Neutrophil (primary cell): ENCODE measurements at regions not wholly inside any gene's neighbourhood (a gene's known extent, or its start where the extent isn't known, plus 50 kb on each side); places are given as distances from the start of the nearest gene placed in this dataset.
"Not testable (repeated sequence)": the region's sequence is repeated elsewhere in the genome, so short reads cannot be mapped to it uniquely, and the experiment has no call there.

Source experiments
- H3K27ac ChIP-seq: fragments of 200-600 bp; sonication (generic); 2 replicates; pipeline ENCODE4 v1.5.1; 2016; ENCODE audit warnings: mild to moderate bottlenecking, moderate library complexity
- H3K27me3 ChIP-seq: fragments of 200-600 bp; sonication (generic); 2 replicates; pipeline ENCODE4 v1.6.0; 2016; ENCODE audit warnings: mild to moderate bottlenecking
- H3K36me3 ChIP-seq: fragments of 200-600 bp; sonication (generic); 2 replicates; pipeline ENCODE4 v1.5.1; 2017
- H3K4me1 ChIP-seq, 2 experiments: fragments of 200-600 bp in 1 of 2; sonication (generic) in 1 of 2; 1 replicate in 1 of 2; 2 replicates in 1 of 2; pipeline versions ENCODE4 v1.5.1 to v1.6.1; 2013 to 2016; ENCODE audit warnings: low read depth in 1 of 2, low read length in 1 of 2, mild to moderate bottlenecking in 1 of 2, moderate library complexity in 1 of 2; ENCODE audit not compliant: control insufficient read depth in 1 of 2, insufficient read depth in 1 of 2
- H3K4me3 ChIP-seq, 2 experiments: fragments of 200-600 bp in 1 of 2; sonication (generic) in 1 of 2; 1 replicate in 1 of 2; 2 replicates in 1 of 2; pipeline ENCODE4 v1.5.1; 2013 to 2016; ENCODE audit warnings: low read depth in 1 of 2, low read length in 1 of 2, mild to moderate bottlenecking in 1 of 2, moderate library complexity in 1 of 2
- H3K9me3 ChIP-seq: fragments of 200-600 bp; sonication (generic); 2 replicates; pipeline ENCODE4 v1.5.1; 2016
- TF ChIP-seq, protein P1 (sequence below): fragments of 200-600 bp; sonication (generic); IDR thresholded peaks from 2 replicates; pipeline ENCODE4 v1.5.1; 2016; ENCODE audit warnings: antibody characterized with exemption

DNA sequence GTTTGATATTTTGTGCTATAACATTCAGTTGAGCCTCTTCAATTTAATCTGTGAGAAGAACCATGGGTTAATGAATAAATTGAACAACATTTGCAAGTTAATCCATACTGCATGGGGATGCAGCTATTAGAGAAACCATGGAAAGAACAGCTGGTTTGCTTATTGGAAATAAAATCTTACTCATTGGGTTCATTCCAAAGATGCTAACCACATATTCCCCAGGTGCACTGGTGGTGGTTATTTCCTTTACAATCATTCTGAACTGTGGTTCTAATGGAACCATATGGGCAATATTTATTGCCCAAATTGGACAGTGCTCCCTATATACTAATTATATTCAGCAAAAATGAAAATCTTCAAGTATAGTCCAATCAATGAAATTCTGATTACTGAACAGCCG is 1200.4 kb upstream of the CDH2 start:
- Histone ChIP-seq H3K4me1 (no peaks in the 10 kb centered on the region), H3K9me3 (peaks cover 6% of the 10 kb centered on the region), H3K36me3 (no peaks in the 10 kb centered on the region), H3K27ac (no peak overlapping the region), H3K4me3 (no peak overlapping the region), H3K27me3 (no peaks in the 10 kb centered on the region)
- TF ChIP-seq, protein P1, sequence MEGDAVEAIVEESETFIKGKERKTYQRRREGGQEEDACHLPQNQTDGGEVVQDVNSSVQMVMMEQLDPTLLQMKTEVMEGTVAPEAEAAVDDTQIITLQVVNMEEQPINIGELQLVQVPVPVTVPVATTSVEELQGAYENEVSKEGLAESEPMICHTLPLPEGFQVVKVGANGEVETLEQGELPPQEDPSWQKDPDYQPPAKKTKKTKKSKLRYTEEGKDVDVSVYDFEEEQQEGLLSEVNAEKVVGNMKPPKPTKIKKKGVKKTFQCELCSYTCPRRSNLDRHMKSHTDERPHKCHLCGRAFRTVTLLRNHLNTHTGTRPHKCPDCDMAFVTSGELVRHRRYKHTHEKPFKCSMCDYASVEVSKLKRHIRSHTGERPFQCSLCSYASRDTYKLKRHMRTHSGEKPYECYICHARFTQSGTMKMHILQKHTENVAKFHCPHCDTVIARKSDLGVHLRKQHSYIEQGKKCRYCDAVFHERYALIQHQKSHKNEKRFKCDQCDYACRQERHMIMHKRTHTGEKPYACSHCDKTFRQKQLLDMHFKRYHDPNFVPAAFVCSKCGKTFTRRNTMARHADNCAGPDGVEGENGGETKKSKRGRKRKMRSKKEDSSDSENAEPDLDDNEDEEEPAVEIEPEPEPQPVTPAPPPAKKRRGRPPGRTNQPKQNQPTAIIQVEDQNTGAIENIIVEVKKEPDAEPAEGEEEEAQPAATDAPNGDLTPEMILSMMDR = no peak

DNA sequence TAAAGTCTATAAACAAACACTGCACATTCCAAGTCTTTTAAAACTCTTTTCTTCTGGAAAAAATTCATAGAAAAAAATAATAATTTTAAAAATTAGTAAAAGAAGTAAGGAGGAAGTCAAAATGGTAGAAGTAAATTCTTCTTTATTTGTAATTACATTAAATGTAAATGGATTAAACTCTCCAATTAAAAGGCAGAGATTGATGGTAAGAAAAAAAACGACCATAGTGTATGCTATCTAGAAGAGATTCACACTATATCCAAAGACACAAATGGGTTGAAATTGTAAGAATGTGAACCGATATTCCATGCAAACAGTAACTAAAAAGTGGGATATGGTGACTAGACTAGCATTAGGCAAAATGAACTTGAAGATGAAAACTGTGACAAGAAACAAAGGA is 1196.1 kb upstream of the CDH2 start:
- Histone ChIP-seq H3K27me3 (no peaks in the 10 kb centered on the region), H3K36me3 (no peaks in the 10 kb centered on the region), H3K27ac (no peak overlapping the region), H3K9me3 (peaks cover 10% of the 10 kb centered on the region), H3K4me1 (no peaks in the 10 kb centered on the region), H3K4me3 (no peak overlapping the region)
- TF ChIP-seq, protein P1 = no peak

- Histone ChIP-seq H3K27me3 (no peaks in the 10 kb centered on the region), H3K4me3 (no peak overlapping the region), H3K9me3 (no peaks in the 10 kb centered on the region), H3K4me1 (no peaks in the 10 kb centered on the region), H3K36me3 (no peaks in the 10 kb centered on the region), H3K27ac (no peak overlapping the region)
- TF ChIP-seq, protein P1 = no peak
These were observed 1184.9 kb upstream of the CDH2 start for GRCh38 chr18:29361843-29362242.

- not testable (repeated sequence) for H3K4me3 ChIP-seq, H3K36me3 ChIP-seq, H3K27ac ChIP-seq, H3K4me1 ChIP-seq, H3K27me3 ChIP-seq, H3K9me3 ChIP-seq
These were observed 1183.7 kb upstream of the CDH2 start for GRCh38 chr18:29360659-29361058.

DNA sequence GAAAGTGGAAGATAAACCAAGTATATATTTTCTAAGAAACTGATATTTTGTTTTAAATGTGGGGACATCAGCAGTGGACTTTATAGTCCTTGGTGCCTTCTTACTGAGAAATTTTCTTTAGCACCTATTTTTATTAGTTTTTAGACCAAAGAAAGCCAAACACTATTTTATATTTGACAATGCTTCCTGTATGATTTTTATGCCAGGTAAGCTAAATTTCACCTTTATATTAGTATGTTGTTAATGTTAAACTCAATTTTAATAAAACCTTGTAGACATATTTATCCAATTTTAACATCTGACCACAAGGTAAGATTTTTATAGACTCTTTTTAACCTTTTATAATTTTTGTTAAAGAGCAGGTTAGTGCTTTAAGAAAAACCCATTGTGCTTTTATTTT is 1182.3 kb upstream of the CDH2 start:
- H3K4me3 ChIP-seq, H3K27me3 ChIP-seq, H3K27ac ChIP-seq, H3K4me1 ChIP-seq, H3K36me3 ChIP-seq, H3K9me3 ChIP-seq: not testable (repeated sequence)

DNA sequence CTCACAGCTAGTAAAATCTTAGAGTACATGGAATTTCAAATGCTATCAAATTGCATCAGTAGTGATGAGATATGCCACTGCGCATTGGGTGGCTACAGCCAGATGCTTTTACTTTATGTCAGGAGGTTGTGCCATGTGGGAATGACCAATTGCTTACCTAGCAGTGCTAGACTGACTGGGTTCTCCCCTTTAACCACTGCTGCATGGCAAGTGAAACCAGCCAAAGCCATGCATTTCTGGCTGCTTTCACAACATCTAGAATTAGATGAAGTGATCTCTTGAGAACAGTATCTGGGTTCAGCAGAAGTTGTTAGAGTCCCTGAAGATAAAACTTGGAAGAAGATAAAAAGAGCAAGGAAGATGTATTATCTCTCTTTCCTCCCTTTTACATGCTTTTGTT is 1174.2 kb upstream of the CDH2 start:
- H3K36me3 ChIP-seq = no peaks in the 10 kb centered on the region
- no peaks in the 10 kb centered on the region for H3K27me3 ChIP-seq
- no peak overlapping the region for H3K4me3 ChIP-seq
- no peaks in the 10 kb centered on the region for H3K9me3 ChIP-seq
- H3K27ac ChIP-seq = no peak overlapping the region
- no peaks in the 10 kb centered on the region for H3K4me1 ChIP-seq
- TF ChIP-seq, protein P1 = no peak

DNA sequence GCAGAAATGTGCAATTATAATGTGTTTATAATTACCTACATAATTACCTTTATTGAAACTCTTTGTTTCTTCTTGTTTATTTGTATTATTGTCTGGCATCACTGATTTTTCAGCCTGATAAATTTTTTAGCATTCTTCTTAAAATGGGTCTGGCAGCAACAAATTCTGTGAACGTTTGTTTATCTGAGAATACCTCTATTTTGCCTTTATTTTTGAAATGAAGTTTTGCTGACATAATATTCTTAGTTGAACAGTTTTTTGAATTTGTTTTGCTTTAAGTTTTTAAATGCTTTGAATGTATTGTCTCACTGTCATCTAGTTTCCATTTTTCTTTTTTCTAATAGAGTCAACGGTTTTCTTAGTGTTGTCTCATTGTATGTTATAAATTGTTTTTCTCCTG is 1152.0 kb upstream of the CDH2 start:
- Histone ChIP-seq H3K27ac (no peak overlapping the region), H3K36me3 (no peaks in the 10 kb centered on the region), H3K4me3 (no peak overlapping the region), H3K9me3 (no peaks in the 10 kb centered on the region), H3K27me3 (no peaks in the 10 kb centered on the region), H3K4me1 (no peaks in the 10 kb centered on the region)
- TF ChIP-seq, protein P1 = no peak
